Keratinocyte (primary cell): ENCODE measurements at regions not wholly inside any gene's neighbourhood (a gene's known extent, or its start where the extent isn't known, plus 50 kb on each side); places are given as distances from the start of the nearest gene placed in this dataset.

ENCODE experiments used
- DNase-seq: peaks from one replicate; pipeline ENCODE4 v3.0.0-alpha.2; 2011; ENCODE audit warnings: low read depth, missing footprints, low spot score
- FAIRE-seq: peaks from 2 replicates; lab custom pipeline; 2011; peaks lifted over from hg19 to GRCh38; lab: Jason Lieb, UNC
- H2AFZ ChIP-seq: 2 replicates; pipeline ENCODE4 v1.6.0; 2012; ENCODE audit warnings: low read length, control low read depth, inconsistent platforms; ENCODE audit not compliant: control insufficient read depth
- H3K27ac ChIP-seq: 2 replicates; pipeline ENCODE4 v1.5.1; 2011; ENCODE audit warnings: low read length; ENCODE audit not compliant: control insufficient read depth, insufficient read depth
- H3K27me3 ChIP-seq: 3 replicates; pipeline ENCODE4 v1.6.0; 2011; ENCODE audit warnings: low read length; ENCODE audit not compliant: control insufficient read depth, insufficient read depth; ENCODE audit errors: extremely low read depth
- H3K36me3 ChIP-seq, 2 experiments: 2 replicates in 1 of 2; 3 replicates in 1 of 2; pipeline ENCODE4 v1.5.1; 2011; ENCODE audit warnings: low read length in 2 of 2, mild to moderate bottlenecking in 1 of 2; ENCODE audit not compliant: control insufficient read depth in 2 of 2, insufficient read depth in 2 of 2; ENCODE audit errors: extremely low read depth in 1 of 2
- H3K4me1 ChIP-seq: 3 replicates; pipeline ENCODE4 v1.5.1; 2011; ENCODE audit warnings: low read length; ENCODE audit not compliant: control insufficient read depth, insufficient read depth; ENCODE audit errors: extremely low read depth
- H3K4me2 ChIP-seq: 3 replicates; pipeline ENCODE4 v1.6.0; 2011; ENCODE audit warnings: low read depth, low read length; ENCODE audit not compliant: control insufficient read depth, insufficient read depth; ENCODE audit errors: extremely low read depth
- H3K4me3 ChIP-seq, 3 experiments: fragments of 200-600 bp in 1 of 3; sonication (generic) in 1 of 3; 2 replicates in 2 of 3; 3 replicates in 1 of 3; pipeline ENCODE4 v1.5.1; 2011 to 2016; ENCODE audit warnings: low read length in 3 of 3, mild to moderate bottlenecking in 3 of 3, control low read depth in 2 of 3, inconsistent platforms in 1 of 3, low read depth in 1 of 3, mixed read lengths in 1 of 3, mixed run types in 1 of 3, moderate library complexity in 1 of 3; ENCODE audit not compliant: control insufficient read depth in 2 of 3, insufficient read depth in 2 of 3; ENCODE audit errors: extremely low read depth in 1 of 3
- H3K79me2 ChIP-seq: 2 replicates; pipeline ENCODE4 v1.6.0; 2012; ENCODE audit warnings: low read length; ENCODE audit not compliant: control insufficient read depth, insufficient read depth
- H3K9ac ChIP-seq: 3 replicates; pipeline ENCODE4 v1.6.0; 2011; ENCODE audit warnings: low read length; ENCODE audit not compliant: control insufficient read depth, insufficient read depth; ENCODE audit errors: extremely low read depth
- H3K9me1 ChIP-seq: 3 replicates; pipeline ENCODE4 v1.6.0; 2011; ENCODE audit warnings: low read length; ENCODE audit not compliant: control insufficient read depth, insufficient read depth; ENCODE audit errors: extremely low read depth
- H3K9me3 ChIP-seq: 2 replicates; pipeline ENCODE4 v1.5.1; 2012; ENCODE audit warnings: low read depth, low read length; ENCODE audit not compliant: control insufficient read depth
- H4K20me1 ChIP-seq: 3 replicates; pipeline ENCODE4 v1.6.0; 2011; ENCODE audit warnings: low read length; ENCODE audit not compliant: control insufficient read depth, insufficient read depth; ENCODE audit errors: extremely low read depth
- EZH2 ChIP-seq: IDR thresholded peaks from one replicate; pipeline ENCODE4 v1.6.1; 2012; ENCODE audit warnings: inconsistent platforms, mild to moderate bottlenecking, low read length, moderate library complexity
- dilution Hi-C: fragments of 300-500 bp; cut with MboI; formaldehyde crosslinking; loops from one replicate; pipeline ENCODE4 v1.7.0; 2020; ENCODE audit warnings: low sequenced_read_pairs; ENCODE audit not compliant: extremely low pct_ligation_motif_present
- TF ChIP-seq, protein P1 (sequence below), 3 experiments: IDR thresholded peaks in 1 of 3; conservative IDR thresholded peaks in 1 of 3; optimal IDR thresholded peaks in 1 of 3; 2 replicates in 2 of 3; 3 replicates in 1 of 3; pipeline versions ENCODE3 to v1.5.1; 2011; ENCODE audit warnings: low read length in 3 of 3, mild to moderate bottlenecking in 3 of 3, moderate library complexity in 2 of 3, control low read depth in 1 of 3, inconsistent platforms in 1 of 3; ENCODE audit not compliant: insufficient read depth in 2 of 3; ENCODE audit errors: extremely low read depth in 1 of 3

DNA sequence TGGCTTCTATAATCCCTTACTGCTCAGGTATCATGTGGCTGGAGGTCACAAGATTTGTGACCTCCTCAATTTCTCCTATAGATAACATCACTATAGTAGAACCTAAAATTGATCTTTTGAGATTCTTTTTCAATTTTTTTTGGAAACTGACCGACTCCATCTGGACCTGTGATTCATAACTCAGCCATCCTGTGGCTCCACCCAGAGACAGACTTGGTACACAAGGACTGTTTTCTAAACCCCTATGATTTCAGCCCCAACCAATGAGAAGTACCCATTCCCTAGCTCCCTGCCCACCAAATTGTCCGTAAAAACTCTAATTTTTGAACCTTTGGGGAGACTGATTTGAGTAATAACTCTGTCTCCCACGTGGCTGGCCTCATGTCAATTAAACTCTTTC is 148.9 kb downstream of the SYT10 start:
- dilution Hi-C loops, result no loop called here
- Histone ChIP-seq H2AFZ (no peak overlapping the region), H3K9me1 (no peaks in the 10 kb centered on the region), H3K4me1 (no peaks in the 10 kb centered on the region), H3K79me2 (no peaks in the 10 kb centered on the region), H3K4me2 (no peak overlapping the region), H3K9me3 (no peaks in the 10 kb centered on the region), H3K9ac (no peak overlapping the region), H3K27me3 (no peaks in the 10 kb centered on the region), H3K36me3 (no peaks in the 10 kb centered on the region), H3K4me3 (no peak overlapping the region), H3K27ac (no peak overlapping the region), H4K20me1 (no peaks in the 10 kb centered on the region)
- no peak for DNase-seq
- TF ChIP-seq EZH2, result no peak
- TF ChIP-seq, protein P1, sequence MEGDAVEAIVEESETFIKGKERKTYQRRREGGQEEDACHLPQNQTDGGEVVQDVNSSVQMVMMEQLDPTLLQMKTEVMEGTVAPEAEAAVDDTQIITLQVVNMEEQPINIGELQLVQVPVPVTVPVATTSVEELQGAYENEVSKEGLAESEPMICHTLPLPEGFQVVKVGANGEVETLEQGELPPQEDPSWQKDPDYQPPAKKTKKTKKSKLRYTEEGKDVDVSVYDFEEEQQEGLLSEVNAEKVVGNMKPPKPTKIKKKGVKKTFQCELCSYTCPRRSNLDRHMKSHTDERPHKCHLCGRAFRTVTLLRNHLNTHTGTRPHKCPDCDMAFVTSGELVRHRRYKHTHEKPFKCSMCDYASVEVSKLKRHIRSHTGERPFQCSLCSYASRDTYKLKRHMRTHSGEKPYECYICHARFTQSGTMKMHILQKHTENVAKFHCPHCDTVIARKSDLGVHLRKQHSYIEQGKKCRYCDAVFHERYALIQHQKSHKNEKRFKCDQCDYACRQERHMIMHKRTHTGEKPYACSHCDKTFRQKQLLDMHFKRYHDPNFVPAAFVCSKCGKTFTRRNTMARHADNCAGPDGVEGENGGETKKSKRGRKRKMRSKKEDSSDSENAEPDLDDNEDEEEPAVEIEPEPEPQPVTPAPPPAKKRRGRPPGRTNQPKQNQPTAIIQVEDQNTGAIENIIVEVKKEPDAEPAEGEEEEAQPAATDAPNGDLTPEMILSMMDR (optimal IDR thresholded peaks at IDR 0.05 in 1 of 3, IDR thresholded peaks at IDR 0.05 in 1 of 3, conservative IDR thresholded peaks at IDR 0.05 in 1 of 3; ENCODE audit: extremely low read depth in 1 of 3, insufficient read depth in 2 of 3, low read length in 3 of 3), result no peak
- FAIRE-seq, result no peak

DNA sequence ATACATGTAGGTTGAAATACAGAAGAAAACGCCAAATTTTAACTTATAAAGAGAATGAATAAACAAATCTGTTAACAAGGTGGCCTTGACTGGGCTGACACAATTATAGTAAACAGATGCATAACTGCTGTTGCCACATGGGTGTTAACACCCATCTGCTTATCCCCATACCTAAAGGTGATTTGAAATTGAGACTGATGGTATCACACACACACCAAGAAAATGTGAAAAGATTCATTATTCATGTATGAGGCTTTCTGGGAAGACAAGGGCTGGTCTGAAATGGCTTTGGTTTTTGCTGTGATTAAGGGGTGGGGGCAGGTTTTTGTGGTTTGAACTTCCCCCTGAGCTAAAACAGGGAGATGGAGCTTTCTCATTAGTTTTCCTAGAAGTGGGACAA is 156.6 kb downstream of the SYT10 start:
- Histone ChIP-seq H3K27me3 (no peaks in the 10 kb centered on the region), H3K79me2 (no peaks in the 10 kb centered on the region), H3K36me3 (no peaks in the 10 kb centered on the region), H3K4me1 (no peaks in the 10 kb centered on the region), H3K9ac (no peak overlapping the region), H4K20me1 (no peaks in the 10 kb centered on the region), H3K9me3 (no peaks in the 10 kb centered on the region), H3K4me2 (no peak overlapping the region), H3K9me1 (no peaks in the 10 kb centered on the region), H3K4me3 (no peak overlapping the region), H2AFZ (no peak overlapping the region), H3K27ac (no peak overlapping the region)
- TF ChIP-seq, protein P1 (optimal IDR thresholded peaks at IDR 0.05 in 1 of 3, IDR thresholded peaks at IDR 0.05 in 1 of 3, conservative IDR thresholded peaks at IDR 0.05 in 1 of 3; ENCODE audit: extremely low read depth in 1 of 3, insufficient read depth in 2 of 3, low read length in 3 of 3), result no peak
- no peak for TF ChIP-seq EZH2
- no peak for DNase-seq
- FAIRE-seq, result no peak
- dilution Hi-C loops, result no loop called here
